ENCODE measurements at regions not wholly inside any gene's neighbourhood (a gene's known extent, or its start where the extent isn't known, plus 50 kb on each side); places are given as distances from the start of the nearest gene placed in this dataset.

DNA sequence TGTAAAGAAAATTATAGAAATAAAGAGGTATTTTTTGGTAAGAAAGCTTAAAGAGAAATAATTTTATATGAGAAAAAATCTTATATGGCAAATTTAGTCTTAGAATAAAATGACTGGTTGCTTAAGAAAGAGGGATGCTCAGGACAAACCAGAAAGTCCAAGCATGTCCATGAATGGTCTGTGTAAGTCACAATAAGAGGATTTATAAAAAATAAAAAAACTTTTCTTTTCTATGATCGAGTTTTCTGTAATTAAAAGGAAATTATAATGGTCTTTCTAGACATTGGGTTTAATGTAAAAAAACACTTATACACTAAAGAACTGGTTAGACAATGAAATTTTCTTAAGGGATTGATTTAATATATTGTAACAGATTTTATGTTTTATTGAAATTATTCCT is 819.6 kb downstream of the TBC1D22A start:
- no peak for ATAC-seq (ENCODE audit: low read depth)
- no peak overlapping the region for H3K18ac ChIP-seq (ENCODE audit: low read depth, low read length)
- BruUV-seq (replicated peaks) = no TSS peak

More for the DNA sequence above, 819.6 kb downstream of the TBC1D22A start:
- Histone ChIP-seq H4K5ac (ENCODE audit: low read depth, low read length) (no peak overlapping the region), H2AK5ac (ENCODE audit: low read depth, low read length) (no peak overlapping the region), H3K4me2 (ENCODE audit: low read depth, low read length) (no peak overlapping the region), H3K27me3 (ENCODE audit: control insufficient read depth, insufficient read depth, low read length) (no peaks in the 10 kb centered on the region), H2BK20ac (ENCODE audit: low read depth, low read length) (no peak overlapping the region), H3K36me3 (ENCODE audit: control insufficient read depth, insufficient read depth, low read length) (no peaks in the 10 kb centered on the region), H3K56ac (ENCODE audit: extremely low read depth, insufficient read depth, low read length) (no peak overlapping the region), H2BK15ac (ENCODE audit: low read depth, low read length) (no peak overlapping the region), H3K4ac (ENCODE audit: low read depth, low read length) (no peak overlapping the region), H3K27ac (ENCODE audit: insufficient read depth, low read length) (no peak overlapping the region), H2BK5ac (ENCODE audit: low read depth, low read length, poor library complexity, severe bottlenecking) (no peak overlapping the region), H2BK120ac (ENCODE audit: low read depth, low read length) (no peak overlapping the region), H3K79me1 (ENCODE audit: low read depth in 1 of 2, low read length in 2 of 2) (no peaks in the 10 kb centered on the region), H4K91ac (ENCODE audit: insufficient read depth, low read depth, low read length) (no peak overlapping the region), H3K23ac (ENCODE audit: low read depth, low read length) (no peak overlapping the region), H3K14ac (replicated peaks; ENCODE audit: low read depth, low read length) (no peak overlapping the region), H3K4me3 (ENCODE audit: insufficient read depth, low read depth, low read length) (no peak overlapping the region), H4K8ac (ENCODE audit: low read depth in 2 of 2, low read length in 2 of 2) (no peak overlapping the region), H3K9me3 (ENCODE audit: control insufficient read depth, insufficient read depth, low read length) (peaks cover 12% of the 10 kb centered on the region), H3K9me1 (ENCODE audit: insufficient read depth, low read length) (no peaks in the 10 kb centered on the region), H3K4me1 (ENCODE audit: control insufficient read depth, insufficient read depth, low read length) (no peaks in the 10 kb centered on the region), H2AFZ (replicated peaks; ENCODE audit: low read length, poor library complexity) (no peak overlapping the region), H2AK9ac (replicated peaks; ENCODE audit: low read depth, low read length, poor library complexity) (no peak overlapping the region), H3K9ac (ENCODE audit: low read depth, low read length) (no peak overlapping the region), H4K20me1 (ENCODE audit: insufficient read depth, low read length) (no peaks in the 10 kb centered on the region)
- dilution Hi-C loops (cut with HindIII; ENCODE audit: low sequenced_read_pairs, unreplicated experiment) = no loop called here
- TF ChIP-seq NFE2L2 (IDR thresholded peaks at IDR 0.05; ENCODE audit: low read depth, low read length) (no peak), MAFK (IDR thresholded peaks at IDR 0.05; ENCODE audit: low read depth, low read length) (no peak), CEBPB (IDR thresholded peaks at IDR 0.05; ENCODE audit: low read depth, low read length) (no peak), BHLHE40 (IDR thresholded peaks at IDR 0.05; ENCODE audit: low read depth, low read length) (no peak), POLR2A (IDR thresholded peaks at IDR 0.05; ENCODE audit: low read depth, low read length) (no peak), RFX5 (IDR thresholded peaks at IDR 0.05; ENCODE audit: low read depth, low read length) (no peak), MXI1 (IDR thresholded peaks at IDR 0.05; ENCODE audit: borderline replicate concordance, low read depth, low read length) (no peak), SMC3 (IDR thresholded peaks at IDR 0.05; ENCODE audit: low read depth, low read length) (no peak), CHD1 (IDR thresholded peaks at IDR 0.05; ENCODE audit: low read depth, low read length) (no peak), FOS (IDR thresholded peaks at IDR 0.05; ENCODE audit: low read depth, low read length) (no peak), RCOR1 (IDR thresholded peaks at IDR 0.05; ENCODE audit: insufficient replicate concordance, low read length) (no peak), MAZ (IDR thresholded peaks at IDR 0.05; ENCODE audit: borderline replicate concordance, low read depth, low read length) (no peak), RAD21 (IDR thresholded peaks at IDR 0.05; ENCODE audit: low read length) (no peak)
- TF ChIP-seq, protein P1, sequence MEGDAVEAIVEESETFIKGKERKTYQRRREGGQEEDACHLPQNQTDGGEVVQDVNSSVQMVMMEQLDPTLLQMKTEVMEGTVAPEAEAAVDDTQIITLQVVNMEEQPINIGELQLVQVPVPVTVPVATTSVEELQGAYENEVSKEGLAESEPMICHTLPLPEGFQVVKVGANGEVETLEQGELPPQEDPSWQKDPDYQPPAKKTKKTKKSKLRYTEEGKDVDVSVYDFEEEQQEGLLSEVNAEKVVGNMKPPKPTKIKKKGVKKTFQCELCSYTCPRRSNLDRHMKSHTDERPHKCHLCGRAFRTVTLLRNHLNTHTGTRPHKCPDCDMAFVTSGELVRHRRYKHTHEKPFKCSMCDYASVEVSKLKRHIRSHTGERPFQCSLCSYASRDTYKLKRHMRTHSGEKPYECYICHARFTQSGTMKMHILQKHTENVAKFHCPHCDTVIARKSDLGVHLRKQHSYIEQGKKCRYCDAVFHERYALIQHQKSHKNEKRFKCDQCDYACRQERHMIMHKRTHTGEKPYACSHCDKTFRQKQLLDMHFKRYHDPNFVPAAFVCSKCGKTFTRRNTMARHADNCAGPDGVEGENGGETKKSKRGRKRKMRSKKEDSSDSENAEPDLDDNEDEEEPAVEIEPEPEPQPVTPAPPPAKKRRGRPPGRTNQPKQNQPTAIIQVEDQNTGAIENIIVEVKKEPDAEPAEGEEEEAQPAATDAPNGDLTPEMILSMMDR (conservative IDR thresholded peaks at IDR 0.05; ENCODE audit: low read depth, low read length) = no peak
- TF ChIP-seq, protein P2, sequence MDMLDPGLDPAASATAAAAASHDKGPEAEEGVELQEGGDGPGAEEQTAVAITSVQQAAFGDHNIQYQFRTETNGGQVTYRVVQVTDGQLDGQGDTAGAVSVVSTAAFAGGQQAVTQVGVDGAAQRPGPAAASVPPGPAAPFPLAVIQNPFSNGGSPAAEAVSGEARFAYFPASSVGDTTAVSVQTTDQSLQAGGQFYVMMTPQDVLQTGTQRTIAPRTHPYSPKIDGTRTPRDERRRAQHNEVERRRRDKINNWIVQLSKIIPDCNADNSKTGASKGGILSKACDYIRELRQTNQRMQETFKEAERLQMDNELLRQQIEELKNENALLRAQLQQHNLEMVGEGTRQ (IDR thresholded peaks at IDR 0.05; ENCODE audit: low read depth, low read length) = no peak
- TF ChIP-seq, protein P3, sequence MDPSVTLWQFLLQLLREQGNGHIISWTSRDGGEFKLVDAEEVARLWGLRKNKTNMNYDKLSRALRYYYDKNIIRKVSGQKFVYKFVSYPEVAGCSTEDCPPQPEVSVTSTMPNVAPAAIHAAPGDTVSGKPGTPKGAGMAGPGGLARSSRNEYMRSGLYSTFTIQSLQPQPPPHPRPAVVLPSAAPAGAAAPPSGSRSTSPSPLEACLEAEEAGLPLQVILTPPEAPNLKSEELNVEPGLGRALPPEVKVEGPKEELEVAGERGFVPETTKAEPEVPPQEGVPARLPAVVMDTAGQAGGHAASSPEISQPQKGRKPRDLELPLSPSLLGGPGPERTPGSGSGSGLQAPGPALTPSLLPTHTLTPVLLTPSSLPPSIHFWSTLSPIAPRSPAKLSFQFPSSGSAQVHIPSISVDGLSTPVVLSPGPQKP (IDR thresholded peaks at IDR 0.05; ENCODE audit: borderline replicate concordance, low read depth, low read length) = no peak
- in situ Hi-C loops (cut with MboI; ENCODE audit: low sequenced_read_pairs) = no loop called here
- intact Hi-C loops (cut with micrococcal nuclease) = no loop called here
- ChIA-PET POLR2A (ENCODE audit: unreplicated experiment) (no interaction called here), CTCF (no interaction called here)
- DNase-seq = no peak
- no CpG with 5 or more reads among the region's 1 CpG for WGBS, 2 experiments (ENCODE audit: extremely low coverage in 2 of 2, insufficient read length in 1 of 2)

Data from IMR-90 (cell line).